Thoracic aorta (tissue), 2 donors: ENCODE measurements at regions not wholly inside any gene's neighbourhood (a gene's known extent, or its start where the extent isn't known, plus 50 kb on each side); places are given as distances from the start of the nearest gene placed in this dataset.

Experiments
- ATAC-seq: fragments of 150-250 bp; one replicate; pipeline ENCODE4 v1.8.0; 2017; ENCODE audit warnings: low read depth; ENCODE audit not compliant: insufficient number of reproducible peaks, low FRiP score
- DNase-seq: peaks from one replicate; pipeline ENCODE4 v3.0.0-alpha.2; 2020; ENCODE audit warnings: low spot score
- H3K27ac ChIP-seq, 2 donors: fragments of 200-600 bp; sonication (generic); 1 replicate in 1 of 2; 2 replicates in 1 of 2; pipeline ENCODE4 v1.5.1; 2016; ENCODE audit warnings: mild to moderate bottlenecking in 2 of 2, moderate library complexity in 2 of 2
- H3K27me3 ChIP-seq: fragments of 200-600 bp; sonication (generic); replicated peaks from 2 replicates; pipeline ENCODE4 v1.6.0; 2016; ENCODE audit warnings: mild to moderate bottlenecking; ENCODE audit not compliant: insufficient read depth
- H3K36me3 ChIP-seq: fragments of 200-600 bp; sonication (generic); one replicate; pipeline ENCODE4 v1.5.1; 2016
- H3K4me1 ChIP-seq, 2 donors: fragments of 200-600 bp; sonication (generic); 1 replicate in 1 of 2; 2 replicates in 1 of 2; pipeline versions ENCODE4 v1.5.1 to v1.6.0; 2016; ENCODE audit warnings: low read depth in 2 of 2, mild to moderate bottlenecking in 1 of 2; ENCODE audit not compliant: control insufficient read depth in 1 of 2
- H3K4me3 ChIP-seq: fragments of 200-600 bp; sonication (generic); 2 replicates; pipeline ENCODE4 v1.5.1; 2016; ENCODE audit warnings: mild to moderate bottlenecking
- H3K9me3 ChIP-seq: fragments of 200-600 bp; sonication (generic); 2 replicates; pipeline ENCODE4 v1.5.1; 2016
- CTCF ChIP-seq: fragments of 200-600 bp; sonication (generic); IDR thresholded peaks from one replicate; pipeline ENCODE4 v1.5.1; 2019; ENCODE audit warnings: antibody characterized with exemption

- no peak overlapping the region for H3K27ac ChIP-seq
- no peaks in the 10 kb centered on the region for H3K4me1 ChIP-seq
- no peaks in the 10 kb centered on the region for H3K27me3 ChIP-seq
- H3K9me3 ChIP-seq: no peaks in the 10 kb centered on the region
- DNase-seq (no peak), ATAC-seq (no peak)
- no peaks in the 10 kb centered on the region for H3K36me3 ChIP-seq
- no peak overlapping the region for H3K4me3 ChIP-seq
- no peak for TF ChIP-seq CTCF
Observed at GRCh38 chr6:93918258-93918657, 498.9 kb upstream of the EPHA7 start.

GRCh38 chr6:93917216-93917615 lies 497.9 kb upstream of the EPHA7 start:
- DNase-seq (no peak), ATAC-seq (no peak)
- no peaks in the 10 kb centered on the region for H3K27me3 ChIP-seq
- H3K27ac ChIP-seq: no peak overlapping the region
- H3K4me3 ChIP-seq: no peak overlapping the region
- H3K36me3 ChIP-seq: no peaks in the 10 kb centered on the region
- TF ChIP-seq CTCF: no peak
- H3K9me3 ChIP-seq: no peaks in the 10 kb centered on the region
- no peaks in the 10 kb centered on the region for H3K4me1 ChIP-seq

- Histone ChIP-seq H3K36me3 (no peaks in the 10 kb centered on the region), H3K9me3 (no peaks in the 10 kb centered on the region), H3K27me3 (no peaks in the 10 kb centered on the region), H3K4me1 (no peaks in the 10 kb centered on the region), H3K4me3 (no peak overlapping the region), H3K27ac (no peak overlapping the region)
- ATAC-seq (no peak), DNase-seq (no peak)
- TF ChIP-seq CTCF: no peak
Observed at GRCh38 chr6:93916716-93917115, 497.4 kb upstream of the EPHA7 start.

- Histone ChIP-seq H3K4me3 (no peak overlapping the region), H3K4me1 (no peaks in the 10 kb centered on the region), H3K9me3 (no peaks in the 10 kb centered on the region), H3K27ac (no peak overlapping the region), H3K36me3 (no peaks in the 10 kb centered on the region), H3K27me3 (no peaks in the 10 kb centered on the region)
- no peak for TF ChIP-seq CTCF
- DNase-seq: no peak
- no peak for ATAC-seq
Observed at GRCh38 chr6:93915961-93916360, 496.6 kb upstream of the EPHA7 start.

GRCh38 chr6:93902517-93902916 lies 483.2 kb upstream of the EPHA7 start:
- no peaks in the 10 kb centered on the region for H3K27me3 ChIP-seq
- no peak overlapping the region for H3K27ac ChIP-seq
- TF ChIP-seq CTCF: no peak
- no peak overlapping the region for H3K4me3 ChIP-seq
- H3K36me3 ChIP-seq: no peaks in the 10 kb centered on the region
- DNase-seq (no peak), ATAC-seq (no peak)
- H3K4me1 ChIP-seq: no peaks in the 10 kb centered on the region
- H3K9me3 ChIP-seq: no peaks in the 10 kb centered on the region
